ENCODE measurements at regions not wholly inside any gene's neighbourhood (a gene's known extent, or its start where the extent isn't known, plus 50 kb on each side); places are given as distances from the start of the nearest gene placed in this dataset.

DNA sequence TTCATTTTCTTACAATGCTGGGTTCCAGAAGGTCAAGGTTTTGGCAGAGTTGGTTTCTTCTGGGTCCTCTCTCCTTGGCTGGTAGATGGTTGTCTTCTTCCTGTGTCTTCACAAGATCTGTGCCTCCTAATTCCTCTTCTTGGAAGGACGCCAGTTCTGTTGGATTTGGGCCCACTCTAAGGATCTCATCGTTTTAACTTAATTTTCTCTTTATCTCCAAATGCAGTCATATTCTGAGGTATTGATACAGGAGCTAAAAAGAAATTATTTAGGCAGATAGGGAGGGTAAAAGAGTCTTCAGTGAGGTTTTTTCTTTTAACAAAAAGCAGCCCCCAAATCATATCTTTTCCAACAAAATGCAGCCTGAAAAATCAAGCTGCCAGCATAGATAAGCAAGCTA, 998.4 kb downstream of the SOCS6 start:
- intact Hi-C loops (cut with DNase I): no loop called here
- 36 to 38% methylated on average over 2 of the region's 2 CpGs for WGBS, 2 donors
- no peak for DNase-seq
- H3K36me3 ChIP-seq (ENCODE audit: control insufficient read depth in 1 of 2, insufficient read depth in 2 of 2, low read length in 1 of 2): no peaks in the 10 kb centered on the region
- H3K27ac ChIP-seq (ENCODE audit: low read depth in 1 of 2, low read length in 2 of 2): no peak overlapping the region
- no peak overlapping the region for H3K4me3 ChIP-seq (ENCODE audit: low read length in 2 of 2)
- H3K27me3 ChIP-seq (ENCODE audit: control insufficient read depth in 1 of 2, insufficient read depth in 2 of 2, low read length in 1 of 2): no peaks in the 10 kb centered on the region
- H3K9me3 ChIP-seq (ENCODE audit: control insufficient read depth, low read length): no peaks in the 10 kb centered on the region
- ATAC-seq (ENCODE audit: low FRiP score): no peak
- H3K4me1 ChIP-seq (ENCODE audit: control insufficient read depth in 1 of 2, insufficient read depth in 2 of 2, low read length in 2 of 2): no peaks in the 10 kb centered on the region

DNA sequence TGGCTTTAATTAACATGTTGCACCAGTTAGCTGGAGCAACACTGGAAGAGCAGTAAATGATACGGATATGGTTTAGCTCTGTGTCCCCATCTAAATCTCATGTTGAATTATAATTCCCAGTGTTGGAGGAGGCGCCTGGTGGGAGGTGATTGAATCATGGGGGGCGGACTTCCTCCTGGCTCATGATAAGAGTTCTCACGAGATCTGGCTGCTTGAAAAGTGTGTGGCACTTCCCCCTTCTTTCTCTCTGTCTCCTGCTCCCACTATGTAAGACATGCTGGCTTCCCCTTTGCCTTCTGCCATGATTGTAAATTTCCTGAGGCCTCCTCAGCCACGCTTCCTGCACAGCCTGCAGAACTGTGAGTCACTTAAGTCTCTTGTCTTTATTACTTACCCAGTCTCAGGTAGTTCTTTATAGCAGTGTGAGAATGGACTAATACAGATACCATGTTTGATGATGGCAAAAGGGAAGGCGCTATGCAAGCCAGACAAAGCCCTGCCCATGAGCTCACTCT, 963.6 kb downstream of the SOCS6 start:
- ATAC-seq (ENCODE audit: low FRiP score): no peak
- no peak overlapping the region for H3K4me3 ChIP-seq (ENCODE audit: low read length in 2 of 2)
- WGBS, 2 donors: 77 to 81% methylated on average over 6 of the region's 6 CpGs

DNA sequence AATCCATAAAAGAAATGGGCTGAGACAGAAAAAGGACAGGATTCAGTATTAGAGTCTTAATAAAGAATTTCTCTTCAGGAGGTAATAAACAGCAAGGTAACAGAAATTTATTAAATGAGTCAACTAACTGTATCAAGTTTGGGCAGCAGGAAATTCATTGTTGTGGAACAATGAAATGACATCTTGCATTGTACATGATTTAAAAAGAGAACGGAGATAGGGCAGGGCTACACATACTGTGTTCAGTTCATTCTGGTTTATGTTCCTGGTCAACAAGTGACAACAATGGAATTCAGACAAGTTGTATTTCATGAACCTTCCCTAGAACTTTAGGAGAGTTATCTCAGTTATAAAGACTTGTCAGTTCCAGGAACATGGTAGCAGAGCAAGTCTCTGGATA, 961.3 kb downstream of the SOCS6 start:
- no peak overlapping the region for H3K27ac ChIP-seq (ENCODE audit: low read depth in 1 of 2, low read length in 2 of 2)
- intact Hi-C loops (cut with DNase I): no loop called here
- 57 to 72% methylated on average over 1 of the region's 1 CpG for WGBS, 2 donors
- peaks cover 2% of the 10 kb centered on the region for H3K9me3 ChIP-seq (ENCODE audit: control insufficient read depth, low read length)
- no peaks in the 10 kb centered on the region for H3K4me1 ChIP-seq (ENCODE audit: control insufficient read depth in 1 of 2, insufficient read depth in 2 of 2, low read length in 2 of 2)
- ATAC-seq (ENCODE audit: low FRiP score) (no peak), DNase-seq (no peak)
- H3K4me3 ChIP-seq (ENCODE audit: low read length in 2 of 2): no peak overlapping the region
- H3K27me3 ChIP-seq (ENCODE audit: control insufficient read depth in 1 of 2, insufficient read depth in 2 of 2, low read length in 1 of 2): no peaks in the 10 kb centered on the region
- H3K36me3 ChIP-seq (ENCODE audit: control insufficient read depth in 1 of 2, insufficient read depth in 2 of 2, low read length in 1 of 2): no peaks in the 10 kb centered on the region

More for the DNA sequence above, 963.6 kb downstream of the SOCS6 start:
- no peak for DNase-seq
- no peaks in the 10 kb centered on the region for H3K4me1 ChIP-seq (ENCODE audit: control insufficient read depth in 1 of 2, insufficient read depth in 2 of 2, low read length in 2 of 2)
- peaks cover 2% of the 10 kb centered on the region for H3K9me3 ChIP-seq (ENCODE audit: control insufficient read depth, low read length)
- H3K27me3 ChIP-seq (ENCODE audit: control insufficient read depth in 1 of 2, insufficient read depth in 2 of 2, low read length in 1 of 2): no peaks in the 10 kb centered on the region
- H3K27ac ChIP-seq (ENCODE audit: low read depth in 1 of 2, low read length in 2 of 2): no peak overlapping the region
- no peaks in the 10 kb centered on the region for H3K36me3 ChIP-seq (ENCODE audit: control insufficient read depth in 1 of 2, insufficient read depth in 2 of 2, low read length in 1 of 2)
- intact Hi-C loops (cut with DNase I): no loop called here

DNA sequence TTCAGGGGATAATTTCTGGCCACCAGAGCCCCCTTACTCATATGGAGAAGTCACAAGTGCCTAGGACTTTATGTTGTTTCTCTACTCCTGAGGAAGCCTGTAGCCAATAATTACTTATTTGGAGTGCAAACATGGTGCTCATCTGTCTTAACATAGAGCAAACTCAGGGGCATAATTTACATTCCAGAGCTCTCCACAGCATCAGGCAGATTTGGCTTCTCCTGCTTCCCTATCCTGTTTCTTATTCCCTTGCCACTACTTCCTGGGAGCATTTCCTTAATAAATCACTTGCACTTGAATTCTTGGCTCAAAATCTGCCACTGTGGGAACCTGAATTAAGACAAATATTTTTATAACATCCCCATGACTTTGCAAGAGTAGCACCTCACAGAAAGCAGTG, 960.9 kb downstream of the SOCS6 start:
- Histone ChIP-seq H3K27me3 (ENCODE audit: control insufficient read depth in 1 of 2, insufficient read depth in 2 of 2, low read length in 1 of 2) (no peaks in the 10 kb centered on the region), H3K4me1 (ENCODE audit: control insufficient read depth in 1 of 2, insufficient read depth in 2 of 2, low read length in 2 of 2) (no peaks in the 10 kb centered on the region), H3K4me3 (ENCODE audit: low read length in 2 of 2) (no peak overlapping the region), H3K27ac (ENCODE audit: low read depth in 1 of 2, low read length in 2 of 2) (no peak overlapping the region), H3K36me3 (ENCODE audit: control insufficient read depth in 1 of 2, insufficient read depth in 2 of 2, low read length in 1 of 2) (no peaks in the 10 kb centered on the region), H3K9me3 (ENCODE audit: control insufficient read depth, low read length) (peaks cover 2% of the 10 kb centered on the region)
- intact Hi-C loops (cut with DNase I): no loop called here
- DNase-seq: no peak
- no peak for ATAC-seq (ENCODE audit: low FRiP score)

DNA sequence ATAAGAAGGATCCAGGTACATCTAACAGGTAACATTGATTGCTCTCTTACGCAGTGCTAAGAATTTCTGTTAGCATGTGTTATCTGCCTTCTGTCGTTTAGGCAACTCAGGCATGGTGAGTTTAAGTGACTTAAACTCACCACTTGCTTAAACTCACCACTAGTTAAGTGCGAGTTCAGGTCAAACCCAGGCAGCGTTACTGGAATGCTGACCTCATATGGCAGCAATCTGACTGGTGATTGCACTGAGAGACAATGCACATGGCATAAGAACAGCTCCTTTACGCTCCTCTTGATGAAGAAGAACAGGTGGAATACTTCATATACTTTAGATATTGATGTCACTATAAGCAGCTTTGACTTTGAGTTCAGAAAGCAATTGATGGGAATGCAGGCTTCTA, 954.1 kb downstream of the SOCS6 start:
- H3K36me3 ChIP-seq (ENCODE audit: control insufficient read depth in 1 of 2, insufficient read depth in 2 of 2, low read length in 1 of 2): no peaks in the 10 kb centered on the region
- H3K9me3 ChIP-seq (ENCODE audit: control insufficient read depth, low read length): peaks cover 2% of the 10 kb centered on the region
- ATAC-seq (ENCODE audit: low FRiP score) (no peak), DNase-seq (no peak)
- no peak overlapping the region for H3K4me3 ChIP-seq (ENCODE audit: low read length in 2 of 2)
- intact Hi-C loops (cut with DNase I): no loop called here
- no peaks in the 10 kb centered on the region for H3K4me1 ChIP-seq (ENCODE audit: control insufficient read depth in 1 of 2, insufficient read depth in 2 of 2, low read length in 2 of 2)
- H3K27ac ChIP-seq (ENCODE audit: low read depth in 1 of 2, low read length in 2 of 2): no peak overlapping the region
- H3K27me3 ChIP-seq (ENCODE audit: control insufficient read depth in 1 of 2, insufficient read depth in 2 of 2, low read length in 1 of 2): no peaks in the 10 kb centered on the region
- 59 to 61% methylated on average over 5 of the region's 5 CpGs for WGBS, 2 donors

DNA sequence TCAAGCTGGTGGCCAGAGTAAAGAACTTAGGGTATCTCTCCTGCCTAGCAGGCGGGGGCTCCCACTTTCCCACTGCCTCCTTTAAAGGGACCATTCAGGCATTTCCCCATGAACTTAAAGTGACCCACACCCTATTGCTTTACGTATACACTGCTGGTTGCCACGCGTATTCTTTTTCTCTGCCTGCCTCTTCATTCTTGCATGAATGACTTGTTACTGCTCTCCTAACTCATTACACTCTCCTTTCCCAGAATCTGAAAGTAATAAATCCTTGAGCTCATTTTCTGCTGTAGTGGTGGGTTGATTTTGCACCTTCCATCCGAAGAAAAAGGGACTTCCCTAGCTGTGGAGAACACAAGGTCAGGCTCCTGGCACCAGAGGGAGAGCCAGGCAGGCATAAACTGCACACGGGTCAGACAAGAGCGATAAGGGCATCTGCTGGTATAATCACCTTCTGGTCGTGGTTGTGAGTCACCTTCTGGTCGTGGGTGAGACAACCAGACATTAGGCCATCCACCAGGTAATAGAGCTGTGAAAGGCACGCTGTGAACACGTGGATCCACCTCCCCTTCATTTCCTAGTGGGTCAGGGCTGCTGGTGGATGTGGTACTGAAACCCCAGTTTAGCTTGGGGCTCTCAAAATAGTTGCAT, 950.3 kb downstream of the SOCS6 start:
- no peak for ATAC-seq (ENCODE audit: low FRiP score)
- 71 to 74% methylated on average over 11 of the region's 11 CpGs for WGBS, 2 donors
- no peaks in the 10 kb centered on the region for H3K27me3 ChIP-seq (ENCODE audit: control insufficient read depth in 1 of 2, insufficient read depth in 2 of 2, low read length in 1 of 2)

DNA sequence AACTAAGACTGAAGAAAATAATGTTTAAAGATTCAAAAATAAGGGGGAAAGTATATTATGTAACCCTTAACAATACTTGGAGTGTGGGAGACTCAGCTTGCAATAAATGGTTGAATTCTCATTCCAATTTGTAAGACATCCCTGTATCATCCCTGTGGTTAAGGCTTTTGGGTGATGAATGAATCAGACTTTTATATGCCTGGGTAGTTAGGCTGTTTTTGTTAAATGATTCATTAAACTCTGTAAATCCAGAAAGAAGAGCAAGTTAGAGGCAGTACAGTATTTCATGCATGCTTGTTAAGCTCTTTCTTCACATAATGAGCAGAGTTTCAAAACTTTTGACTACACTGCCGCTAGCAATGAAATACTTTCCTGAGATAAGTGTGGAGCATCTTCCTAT, 948.8 kb downstream of the SOCS6 start:
- H3K36me3 ChIP-seq (ENCODE audit: control insufficient read depth in 1 of 2, insufficient read depth in 2 of 2, low read length in 1 of 2): no peaks in the 10 kb centered on the region
- intact Hi-C loops (cut with DNase I): no loop called here
- no peak overlapping the region for H3K4me3 ChIP-seq (ENCODE audit: low read length in 2 of 2)
- no peaks in the 10 kb centered on the region for H3K4me1 ChIP-seq (ENCODE audit: control insufficient read depth in 1 of 2, insufficient read depth in 2 of 2, low read length in 2 of 2)
- H3K27me3 ChIP-seq (ENCODE audit: control insufficient read depth in 1 of 2, insufficient read depth in 2 of 2, low read length in 1 of 2): no peaks in the 10 kb centered on the region
- WGBS, 2 donors: 82 to 96% methylated on average over 1 of the region's 1 CpG
- H3K27ac ChIP-seq (ENCODE audit: low read depth in 1 of 2, low read length in 2 of 2): no peak overlapping the region
- DNase-seq (no peak), ATAC-seq (ENCODE audit: low FRiP score) (no peak)
- no peaks in the 10 kb centered on the region for H3K9me3 ChIP-seq (ENCODE audit: control insufficient read depth, low read length)

More for the DNA sequence above, 950.3 kb downstream of the SOCS6 start:
- no peak overlapping the region for H3K27ac ChIP-seq (ENCODE audit: low read depth in 1 of 2, low read length in 2 of 2)
- DNase-seq: no peak
- H3K9me3 ChIP-seq (ENCODE audit: control insufficient read depth, low read length): peaks cover 2% of the 10 kb centered on the region
- H3K36me3 ChIP-seq (ENCODE audit: control insufficient read depth in 1 of 2, insufficient read depth in 2 of 2, low read length in 1 of 2): no peaks in the 10 kb centered on the region
- intact Hi-C loops (cut with DNase I): no loop called here
- H3K4me1 ChIP-seq (ENCODE audit: control insufficient read depth in 1 of 2, insufficient read depth in 2 of 2, low read length in 2 of 2): no peaks in the 10 kb centered on the region
- H3K4me3 ChIP-seq (ENCODE audit: low read length in 2 of 2): no peak overlapping the region

DNA sequence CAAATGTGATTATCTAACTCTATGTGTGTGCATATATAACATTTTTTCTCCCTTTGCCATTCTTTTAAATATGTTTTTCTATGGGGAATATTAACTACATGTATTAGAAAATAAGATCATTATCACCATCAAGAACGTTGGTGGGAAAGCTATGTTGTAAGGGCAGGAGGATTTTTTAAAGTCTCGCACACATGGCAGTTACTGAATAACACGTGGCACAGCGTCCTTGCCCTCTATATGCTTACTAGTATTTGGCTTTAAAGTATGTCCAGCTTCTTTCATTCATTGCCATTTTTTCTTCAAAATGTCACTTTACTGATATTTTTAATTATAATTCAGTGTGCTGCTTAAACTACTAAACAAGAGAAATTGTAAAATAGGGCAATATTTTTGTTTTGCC, 944.3 kb downstream of the SOCS6 start:
- Histone ChIP-seq H3K27me3 (ENCODE audit: control insufficient read depth in 1 of 2, insufficient read depth in 2 of 2, low read length in 1 of 2) (no peaks in the 10 kb centered on the region), H3K27ac (ENCODE audit: low read depth in 1 of 2, low read length in 2 of 2) (no peak overlapping the region), H3K4me1 (ENCODE audit: control insufficient read depth in 1 of 2, insufficient read depth in 2 of 2, low read length in 2 of 2) (no peaks in the 10 kb centered on the region), H3K36me3 (ENCODE audit: control insufficient read depth in 1 of 2, insufficient read depth in 2 of 2, low read length in 1 of 2) (no peaks in the 10 kb centered on the region), H3K4me3 (ENCODE audit: low read length in 2 of 2) (no peak overlapping the region), H3K9me3 (ENCODE audit: control insufficient read depth, low read length) (no peaks in the 10 kb centered on the region)
- no peak for ATAC-seq (ENCODE audit: low FRiP score)
- no peak for DNase-seq
- WGBS, 2 donors: 57 to 68% methylated on average over 4 of the region's 4 CpGs
- intact Hi-C loops (cut with DNase I): no loop called here

DNA sequence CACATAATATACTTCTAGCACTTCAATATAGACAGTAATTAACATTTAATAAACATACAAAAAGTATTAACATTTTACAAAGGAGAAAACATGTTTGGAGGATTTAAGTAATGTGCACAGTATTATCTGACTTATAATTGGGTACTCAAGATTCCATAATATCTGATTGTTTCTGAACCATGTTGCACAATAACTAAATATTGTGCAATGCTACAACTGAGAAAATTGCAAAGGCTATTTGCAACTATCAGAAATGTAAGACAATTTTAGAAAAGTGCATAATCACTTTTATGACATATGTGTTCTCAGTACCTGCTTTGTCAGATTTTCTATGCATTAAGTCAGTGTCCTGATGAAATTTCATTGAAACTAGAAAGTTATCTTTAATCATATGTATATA, 934.6 kb downstream of the SOCS6 start:
- Histone ChIP-seq H3K36me3 (ENCODE audit: control insufficient read depth in 1 of 2, insufficient read depth in 2 of 2, low read length in 1 of 2) (no peaks in the 10 kb centered on the region), H3K27me3 (ENCODE audit: control insufficient read depth in 1 of 2, insufficient read depth in 2 of 2, low read length in 1 of 2) (peaks cover 0 to 2% of the 10 kb centered on the region in 2 donors), H3K4me1 (ENCODE audit: control insufficient read depth in 1 of 2, insufficient read depth in 2 of 2, low read length in 2 of 2) (no peaks in the 10 kb centered on the region), H3K4me3 (ENCODE audit: low read length in 2 of 2) (no peak overlapping the region), H3K9me3 (ENCODE audit: control insufficient read depth, low read length) (no peaks in the 10 kb centered on the region), H3K27ac (ENCODE audit: low read depth in 1 of 2, low read length in 2 of 2) (no peak overlapping the region)
- DNase-seq: no peak
- intact Hi-C loops (cut with DNase I): no loop called here
- ATAC-seq (ENCODE audit: low FRiP score): no peak

Measured in aorta (tissue), 5 donors.